COLO668 (cell line): ENCODE measurements at regions not wholly inside any gene's neighbourhood (a gene's known extent, or its start where the extent isn't known, plus 50 kb on each side); places are given as distances from the start of the nearest gene placed in this dataset.

Source experiments
- DNase-seq: peaks from one replicate; lab custom pipeline; 2025; ENCODE audit not compliant: unreplicated experiment; lab: John Stamatoyannopoulos, UW

DNA sequence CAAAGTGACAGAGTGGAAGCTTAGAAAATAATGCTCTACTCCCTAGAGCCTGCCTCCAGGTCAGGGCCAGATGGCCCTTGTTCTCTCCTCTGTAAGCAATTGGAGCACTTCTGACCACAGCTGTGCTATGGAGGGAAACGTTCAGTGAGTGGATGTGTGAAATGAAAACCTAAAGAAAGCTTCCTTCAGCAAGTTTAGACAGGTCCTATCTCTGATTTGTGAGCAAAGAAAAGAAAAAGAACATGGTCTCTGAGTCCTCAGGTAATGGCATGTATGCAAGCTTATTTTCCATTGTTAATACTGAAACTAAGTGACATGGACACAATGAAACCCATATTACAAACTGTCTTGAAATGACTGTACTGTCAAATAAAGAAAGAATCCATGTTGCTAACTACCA lies 1486.8 kb downstream of the EFNB2 start:
- DNase-seq = no peak

DNA sequence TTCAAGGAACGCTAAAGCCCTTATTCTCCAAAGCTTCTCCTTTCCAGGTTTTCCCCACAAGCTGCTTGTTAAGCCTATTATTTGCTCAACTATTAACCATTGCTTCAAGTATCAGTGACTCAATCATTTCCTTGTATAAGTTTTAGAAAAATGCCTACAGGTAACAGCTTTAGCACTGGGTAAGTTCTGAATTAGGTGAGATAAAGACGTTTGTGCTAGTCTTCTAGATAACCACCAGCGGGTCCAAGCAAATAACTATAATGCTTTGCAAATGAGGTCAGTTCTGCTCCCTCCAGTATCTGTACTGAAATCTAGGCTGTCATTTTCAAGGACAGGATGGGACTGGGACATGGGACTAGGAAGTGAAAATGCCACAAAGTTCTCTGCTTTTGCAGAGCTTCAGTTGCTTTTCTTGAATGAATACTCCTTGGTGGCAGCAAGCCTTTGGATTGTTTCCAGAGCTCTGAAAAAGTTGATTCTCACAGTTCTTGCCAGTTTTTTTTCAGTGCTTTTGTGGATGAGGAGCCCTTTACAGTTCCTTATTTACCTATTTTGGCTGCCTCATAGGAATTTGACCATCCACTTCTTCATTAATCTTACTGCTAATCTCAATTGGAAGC lies 1487.7 kb downstream of the EFNB2 start:
- DNase-seq = no peak

DNA sequence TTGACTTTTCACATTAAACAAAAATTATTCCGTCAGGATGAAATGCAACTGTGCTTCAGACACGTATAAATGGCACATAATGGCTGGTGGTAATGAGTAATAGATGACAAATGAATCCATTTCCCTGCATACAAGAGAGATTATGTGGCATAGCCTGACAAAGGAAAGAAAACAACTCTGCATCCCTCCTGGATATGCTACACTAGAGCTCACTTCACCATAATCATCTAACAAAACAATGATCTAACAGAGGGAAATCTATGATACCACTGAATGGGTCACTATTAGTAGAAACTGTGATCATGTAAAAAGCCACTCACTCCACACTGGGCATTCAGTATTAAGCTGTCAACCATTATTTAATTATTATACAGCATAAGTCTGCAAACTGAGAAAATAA lies 1498.4 kb downstream of the EFNB2 start:
- DNase-seq = no peak

GRCh38 chr13:105035092-105035491 lies 1500.4 kb downstream of the EFNB2 start:
- peak; percentile 46 for DNase-seq

GRCh38 chr13:105033999-105034398 lies 1501.5 kb downstream of the EFNB2 start:
- DNase-seq = no peak

DNA sequence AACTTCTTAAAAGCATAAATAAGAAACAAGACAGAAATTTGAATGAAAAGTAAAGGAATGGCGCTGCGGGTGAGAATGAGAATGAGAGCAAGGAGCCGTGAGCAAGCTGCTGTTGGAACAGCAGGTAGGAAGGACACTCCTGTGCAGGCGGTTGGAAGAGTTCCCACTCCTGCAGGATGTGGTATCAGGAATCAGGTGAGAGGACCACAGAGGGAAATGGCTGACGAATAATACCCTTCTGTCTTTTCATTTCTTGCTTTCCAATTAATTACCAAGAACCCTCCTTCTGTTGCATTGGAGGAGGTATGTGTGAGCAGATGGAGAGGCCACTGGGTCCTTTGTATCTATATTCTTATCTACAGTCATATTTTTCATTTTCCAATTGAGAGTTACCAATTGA lies 1504.2 kb downstream of the EFNB2 start:
- no peak for DNase-seq

DNA sequence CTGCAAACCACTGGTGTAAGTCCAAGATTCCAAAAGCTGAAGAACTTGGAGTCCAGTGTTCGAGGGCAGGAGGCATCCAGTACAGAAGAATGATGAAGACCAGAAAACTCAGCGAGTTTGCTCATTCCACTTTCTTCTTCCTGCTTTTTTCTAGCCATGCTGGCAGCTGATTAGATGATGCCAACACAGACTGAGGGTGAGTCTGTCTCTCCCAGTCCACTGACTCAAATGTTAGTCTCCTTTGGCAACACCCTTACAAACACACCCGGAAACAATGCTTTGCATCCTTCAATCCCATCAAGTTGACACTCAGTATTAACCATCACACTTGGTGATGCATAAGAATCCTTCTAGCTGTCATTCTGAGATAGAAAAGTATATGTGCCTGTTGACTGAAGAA lies 1504.6 kb downstream of the EFNB2 start:
- no peak for DNase-seq

DNA sequence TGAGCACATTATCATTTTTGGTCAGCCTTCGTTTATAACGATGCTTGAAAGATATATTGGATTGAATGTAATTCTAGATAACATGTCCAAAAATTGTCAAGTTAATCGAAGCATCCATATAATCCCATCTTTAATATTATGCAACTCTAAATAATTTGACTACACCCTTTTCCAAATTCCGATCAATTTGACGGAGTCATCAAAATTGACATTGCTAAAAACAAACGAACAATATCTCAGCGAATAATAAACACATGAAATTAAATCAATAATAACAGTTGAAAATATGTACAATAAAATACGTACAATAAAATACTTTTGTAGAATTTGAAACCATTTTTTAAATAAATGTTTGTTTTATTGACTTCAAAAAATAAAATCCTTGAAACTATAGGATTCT lies 1516.4 kb downstream of the EFNB2 start:
- DNase-seq = no peak

DNA sequence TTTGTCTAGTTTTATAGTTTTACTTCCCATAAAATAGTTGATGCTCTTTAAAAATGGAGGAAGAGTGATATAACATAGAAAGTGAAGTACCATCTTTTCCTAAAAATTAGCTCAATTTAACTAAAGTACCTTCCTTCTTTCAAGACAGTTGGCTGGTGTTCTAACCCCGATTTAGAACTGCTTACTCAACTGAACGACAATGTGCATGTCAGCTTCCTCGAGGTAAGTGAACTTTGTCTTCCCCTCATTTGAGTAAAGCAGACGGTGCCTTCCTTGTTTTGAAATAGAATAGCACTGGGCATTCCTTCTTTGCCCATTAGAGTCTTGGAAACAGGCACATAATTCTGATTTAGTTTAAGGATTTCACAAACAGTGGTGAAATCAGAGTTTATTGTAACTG lies 1519.2 kb downstream of the EFNB2 start:
- DNase-seq = no peak

- DNase-seq = no peak
Observed at GRCh38 chr13:105008604-105009003, 1526.9 kb downstream of the EFNB2 start.

DNA sequence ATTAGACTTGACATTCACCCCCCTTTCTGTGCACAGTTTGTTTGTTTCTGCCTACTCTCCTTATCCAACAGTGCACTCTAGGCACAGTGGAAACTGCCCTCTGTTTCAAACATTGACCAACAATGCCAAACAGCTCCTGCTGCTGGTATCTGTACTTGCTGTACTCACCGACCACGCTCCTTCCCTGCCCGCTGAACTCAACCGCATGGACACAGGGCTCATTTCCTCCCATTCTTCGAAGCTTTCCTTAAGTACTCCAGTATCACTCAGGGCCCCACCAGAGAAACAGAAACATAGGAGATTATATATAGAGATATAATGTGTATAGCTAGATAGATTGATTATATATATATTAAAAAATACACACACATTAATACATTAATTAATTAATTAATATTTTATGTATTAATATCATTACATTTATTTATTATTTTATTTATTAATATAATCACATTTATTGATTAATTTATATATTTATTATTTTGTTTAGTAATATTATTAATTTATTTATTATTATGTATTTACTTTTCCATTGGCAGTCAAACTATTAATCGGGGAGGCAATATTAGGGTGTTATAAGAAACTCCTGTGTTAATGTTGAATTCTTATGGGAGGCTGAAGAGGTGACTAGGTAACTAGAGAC lies 1528.2 kb downstream of the EFNB2 start:
- DNase-seq = no peak

GRCh38 chr13:104996022-104996421 lies 1539.4 kb downstream of the EFNB2 start:
- DNase-seq = no peak

DNA sequence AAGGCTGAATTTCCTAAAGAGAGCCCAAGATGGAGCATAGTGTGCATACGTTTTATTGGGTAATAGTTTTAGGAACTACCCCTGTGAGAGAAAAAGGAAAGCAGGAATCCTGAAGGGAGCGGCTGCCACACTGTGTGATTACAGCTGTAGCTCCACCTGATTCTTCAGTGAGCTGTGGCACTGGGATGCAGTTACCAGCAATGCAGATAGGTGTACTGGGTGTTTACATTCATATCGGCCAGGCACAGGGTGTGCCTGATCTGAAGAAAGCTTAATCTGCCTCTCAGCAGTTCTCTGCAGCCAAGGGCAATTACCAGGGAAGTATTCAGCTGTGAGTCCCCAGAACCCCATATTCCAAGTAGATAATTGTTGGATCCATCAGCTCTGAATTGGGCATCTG lies 1541.8 kb downstream of the EFNB2 start:
- DNase-seq = no peak

DNA sequence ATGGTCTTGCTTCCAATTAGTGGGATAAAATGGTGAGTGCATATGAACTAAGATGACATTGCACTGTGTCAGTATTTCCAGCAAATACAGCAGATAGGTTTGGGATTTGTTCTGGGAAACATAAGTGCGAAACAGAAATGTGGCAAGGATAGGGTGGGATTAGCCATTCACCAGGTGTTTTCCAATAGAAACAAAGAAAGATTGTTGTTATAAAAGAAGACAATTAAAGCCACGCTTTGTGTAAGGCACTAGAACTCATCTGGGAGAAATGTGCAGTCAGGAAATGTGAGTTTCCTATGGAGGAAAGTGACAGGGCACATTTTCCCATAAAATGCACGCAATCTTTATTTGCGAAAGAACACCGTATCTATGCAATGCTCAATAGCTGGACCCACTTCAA lies 1547.8 kb downstream of the EFNB2 start:
- DNase-seq = no peak

- DNase-seq = peak; percentile 36
Observed at GRCh38 chr13:104984296-104984818, 1551.1 kb downstream of the EFNB2 start.

DNA sequence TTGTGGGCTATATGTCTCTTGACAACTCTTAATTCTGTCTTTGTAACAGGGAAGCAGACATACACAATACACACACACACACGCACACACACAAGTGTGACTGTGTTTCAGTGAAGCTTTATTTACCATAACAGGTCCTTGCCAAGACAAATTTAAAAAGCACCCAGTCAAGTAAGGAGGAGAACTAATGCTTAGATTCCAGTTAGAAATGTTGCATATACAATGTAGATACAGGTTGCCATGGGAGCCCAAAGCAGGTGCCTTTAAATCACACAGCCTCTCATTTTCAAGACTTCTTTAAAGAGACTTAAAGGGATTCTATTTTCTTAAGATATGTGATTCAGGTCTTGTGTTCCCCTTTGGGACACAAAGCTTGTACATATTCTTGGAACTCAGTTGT lies 1551.9 kb downstream of the EFNB2 start:
- no peak for DNase-seq

GRCh38 chr13:104980586-104980985 lies 1554.9 kb downstream of the EFNB2 start:
- no peak for DNase-seq

DNA sequence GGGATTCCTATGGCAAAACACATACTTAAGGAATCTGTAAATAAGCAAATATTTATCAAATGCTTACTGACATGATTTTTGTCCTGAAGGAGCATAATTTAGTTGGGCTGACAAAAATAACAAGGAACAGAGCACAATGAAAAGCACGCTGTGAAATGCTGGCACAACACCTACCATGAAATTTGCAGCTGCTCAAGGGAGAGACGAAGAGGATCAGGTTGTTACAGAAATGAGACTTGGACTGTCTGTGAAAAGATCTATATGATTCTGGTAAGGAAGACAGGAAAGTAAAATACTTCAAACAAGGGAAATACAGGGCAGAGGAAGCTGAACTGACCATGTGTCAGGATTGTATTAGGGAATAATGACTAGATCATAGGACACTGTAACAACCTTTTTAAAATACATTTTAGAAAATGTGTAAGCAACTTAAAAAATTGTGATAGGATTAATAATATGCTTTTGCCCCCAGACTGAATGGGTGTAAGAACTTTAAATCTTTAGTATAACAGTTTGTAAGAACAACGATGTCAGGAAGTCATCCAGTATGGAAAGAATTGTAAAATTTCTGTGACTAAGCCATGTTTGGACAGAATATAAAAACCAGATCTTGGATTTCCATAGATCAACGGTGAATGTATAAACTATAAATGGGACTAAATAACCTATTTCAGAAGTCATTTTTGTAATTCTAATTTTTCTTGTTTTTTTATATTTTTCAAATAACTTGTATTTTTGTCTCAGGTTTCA lies 1556.0 kb downstream of the EFNB2 start:
- DNase-seq = no peak

DNA sequence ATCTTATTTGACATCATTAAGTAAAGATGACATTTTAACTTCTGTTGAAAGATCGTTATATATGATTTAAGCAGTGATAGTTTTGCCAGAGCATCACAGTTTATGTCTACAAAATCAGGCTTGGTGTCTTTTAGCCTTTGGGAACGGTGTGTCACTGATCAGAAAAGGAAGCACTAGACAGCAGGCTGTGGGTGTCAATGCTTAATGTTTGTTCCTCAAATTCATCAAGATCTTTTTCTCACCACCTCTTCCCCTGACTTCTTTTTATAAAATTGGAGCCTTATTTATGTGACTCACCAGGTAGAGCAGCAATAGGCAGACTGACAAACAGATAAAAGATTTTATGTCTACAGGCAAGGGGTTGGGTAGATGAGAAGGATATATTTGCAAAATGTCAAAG lies 1558.5 kb downstream of the EFNB2 start:
- no peak for DNase-seq

GRCh38 chr13:104975272-104975671 lies 1560.2 kb downstream of the EFNB2 start:
- DNase-seq = no peak

DNA sequence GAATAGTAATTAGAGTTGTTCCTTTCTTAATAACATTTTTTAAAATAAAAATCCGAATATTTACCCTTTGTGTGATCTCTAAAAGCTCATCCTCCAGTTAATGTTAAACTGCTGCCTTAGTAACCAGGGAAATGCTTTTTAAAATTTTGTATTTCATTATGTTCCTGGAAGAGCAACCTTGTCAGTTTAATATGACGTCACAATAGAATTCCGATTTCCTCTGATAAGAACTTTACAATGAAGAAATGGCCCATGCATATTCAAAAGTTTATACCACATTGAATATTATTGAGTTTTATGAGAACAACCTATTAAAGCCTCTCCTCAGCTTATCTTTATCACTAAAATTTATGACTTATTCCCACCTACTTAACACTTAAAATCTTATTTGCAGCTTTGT lies 1566.6 kb downstream of the EFNB2 start:
- DNase-seq = no peak
